K562 (cell line): ENCODE measurements at regions not wholly inside any gene's neighbourhood (a gene's known extent, or its start where the extent isn't known, plus 50 kb on each side); places are given as distances from the start of the nearest gene placed in this dataset.

Experiments used
- ATAC-seq: fragments of 200-7000 bp; cut with Tn5 transposase; 3 replicates; pipeline ENCODE4 v1.9.1; 2020; ENCODE audit warnings: moderate library complexity
- BruUV-seq: library from RNA; stranded (reverse); fragments of 400-500 nt; replicated peaks from 2 replicates; lab custom pipeline; 2021; lab: Mats Ljungman, UMichigan
- CTCF ChIA-PET: fragments of 300-600 bp; formaldehyde crosslinking; extraction: SDS; loops from one replicate; lab custom pipeline; 2021; ENCODE audit warnings: low intra/inter-chr PET ratio; lab: Yijun Ruan, JAX
- POLR2A ChIA-PET: fragments of 300-600, 350-650 bp; sonication (Branson Sonifier 250); formaldehyde crosslinking; extraction: SDS; loops from one replicate; lab custom pipeline; 2021; ENCODE audit warnings: antibody characterized with exemption, inconsistent platforms; lab: Yijun Ruan, JAX
- DNase-seq, 4 experiments: peaks; one replicate each; pipeline versions ENCODE4 v3.0.0 to v3.0.0-alpha.2; 2011 to 2018; ENCODE audit warnings: low spot score in 3 of 4, mixed read lengths in 3 of 4; ENCODE audit errors: extremely low read depth in 1 of 4
- FAIRE-seq: peaks from 2 replicates; lab custom pipeline; 2011; peaks lifted over from hg19 to GRCh38; lab: Jason Lieb, UNC
- H2AFZ ChIP-seq: 2 replicates; pipeline ENCODE4 v1.6.0; 2011; ENCODE audit warnings: low read depth, low read length, control low read depth, inconsistent platforms
- H3K27ac ChIP-seq: fragments of 200-600 bp; 3 replicates; pipeline ENCODE4 v1.8.0; 2011; ENCODE audit warnings: low read depth, mild to moderate bottlenecking, control low read depth, inconsistent platforms, low read length, moderate library complexity, mixed read lengths; ENCODE audit errors: extremely low read depth
- H3K27me3 ChIP-seq, 2 experiments: fragments of 300-600 bp in 1 of 2; 2 replicates in 1 of 2; 3 replicates in 1 of 2; pipeline versions ENCODE4 v1.6.0 to v1.8.0; 2011; ENCODE audit warnings: inconsistent platforms in 2 of 2, low read length in 2 of 2, mild to moderate bottlenecking in 1 of 2, mixed read lengths in 1 of 2, moderate library complexity in 1 of 2; ENCODE audit not compliant: control insufficient read depth in 2 of 2, insufficient read depth in 2 of 2
- H3K36me3 ChIP-seq: fragments of 300-600 bp; 3 replicates; pipeline ENCODE4 v1.8.0; 2011; ENCODE audit warnings: mild to moderate bottlenecking, low read length, inconsistent platforms; ENCODE audit not compliant: control insufficient read depth, insufficient read depth
- H3K4me1 ChIP-seq, 2 experiments: fragments of 200-600 bp in 1 of 2; replicated peaks in 1 of 2; 2 replicates in 1 of 2; 3 replicates in 1 of 2; pipeline versions ENCODE4 v1.5.1 to v1.8.0; 2011; ENCODE audit warnings: inconsistent platforms in 2 of 2, low read length in 2 of 2, mild to moderate bottlenecking in 1 of 2, mixed read lengths in 1 of 2, moderate library complexity in 1 of 2; ENCODE audit not compliant: control insufficient read depth in 2 of 2, insufficient read depth in 2 of 2
- H3K4me2 ChIP-seq: 2 replicates; pipeline ENCODE4 v1.6.1; 2011; ENCODE audit warnings: low read length, control low read depth, inconsistent platforms, mixed read lengths; ENCODE audit not compliant: insufficient read depth
- H3K4me3 ChIP-seq: fragments of 200-600 bp; sonication (generic), shearing (Covaris generic); 2 replicates; pipeline ENCODE4 v1.5.1; 2016; ENCODE audit warnings: control low read depth, inconsistent platforms
- H3K79me2 ChIP-seq: fragments of 200-600 bp; 3 replicates; pipeline ENCODE4 v1.8.0; 2011; ENCODE audit warnings: low read length, inconsistent platforms; ENCODE audit not compliant: control insufficient read depth, insufficient read depth
- H3K9ac ChIP-seq, 2 experiments: 2 replicates each; pipeline versions ENCODE4 v1.6.0 to v1.6.1; 2011; ENCODE audit warnings: low read depth in 2 of 2, low read length in 2 of 2, control low read depth in 1 of 2, inconsistent platforms in 1 of 2, mild to moderate bottlenecking in 1 of 2, mixed read lengths in 1 of 2; ENCODE audit not compliant: insufficient read depth in 1 of 2
- H3K9me1 ChIP-seq: one replicate; pipeline ENCODE4 v1.6.0; 2011; ENCODE audit warnings: inconsistent platforms, mild to moderate bottlenecking, low read length, moderate library complexity; ENCODE audit not compliant: control insufficient read depth, insufficient read depth
- H3K9me3 ChIP-seq: replicated peaks from 2 replicates; pipeline ENCODE4 v1.5.1; 2011; ENCODE audit warnings: low read depth, low read length, inconsistent platforms; ENCODE audit not compliant: control insufficient read depth, insufficient read depth
- H4K20me1 ChIP-seq: replicated peaks from 2 replicates; pipeline ENCODE4 v1.6.1; 2011; ENCODE audit warnings: low read length, inconsistent platforms, mixed read lengths; ENCODE audit not compliant: control insufficient read depth, insufficient read depth
- MEF2A ChIP-seq: IDR thresholded peaks from 2 replicates; pipeline ENCODE4 v1.6.1; 2011; ENCODE audit warnings: low read depth, mild to moderate bottlenecking, low read length, moderate library complexity; ENCODE audit not compliant: control insufficient read depth
- NCOA6 ChIP-seq: fragments of 450-650 bp; IDR thresholded peaks from 2 replicates; pipeline ENCODE4 v1.6.1; 2017; ENCODE audit warnings: mild to moderate bottlenecking
- ZBTB7A ChIP-seq: IDR thresholded peaks from 2 replicates; pipeline ENCODE4 v1.6.1; 2011; ENCODE audit warnings: low read depth, mild to moderate bottlenecking, low read length, moderate library complexity, borderline replicate concordance; ENCODE audit not compliant: control insufficient read depth
- ZFX ChIP-seq: sonication (generic); formaldehyde crosslinking; IDR thresholded peaks from 2 replicates; pipeline ENCODE4 v1.8.0; 2022; ENCODE audit warnings: mild to moderate bottlenecking, missing genetic modification reagents, moderate library complexity
- ZNF253 ChIP-seq: fragments of 250-450 bp; sonication (Bioruptor Pico); conservative IDR thresholded peaks from 2 replicates; pipeline ENCODE4 v1.6.1; 2021; ENCODE audit warnings: mild to moderate bottlenecking
- WGBS: fragments of 100-300 bp; shearing (Covaris generic); methylation state at CpG from one replicate; pipeline ENCODE4 v1.1.6; 2016; ENCODE audit warnings: low coverage, mixed read lengths; ENCODE audit not compliant: insufficient coverage; ENCODE audit errors: missing lambda C conversion rate; 5-methylcytosine and 5-hydroxymethylcytosine counted together
- in situ Hi-C: fragments of 300-500 bp; cut with MboI; formaldehyde crosslinking; loops from 4 replicates; pipeline ENCODE4 v1.15.0; 2018; ENCODE audit warnings: inconsistent platforms, mixed read lengths
- intact Hi-C: fragments of 100-400 bp; cut with micrococcal nuclease; formaldehyde crosslinking; loops from 2 replicates; pipeline ENCODE4 v1.14.2; 2022
- TF ChIP-seq, protein P1 (sequence below): fragments of 250-450 bp; sonication (Bioruptor Pico); IDR thresholded peaks from 2 replicates; pipeline ENCODE4 v1.5.0; 2020; ENCODE audit warnings: mild to moderate bottlenecking, borderline replicate concordance
- TF ChIP-seq, protein P2 (sequence below): fragments of 450-650 bp; IDR thresholded peaks from 2 replicates; pipeline ENCODE4 v1.7.0; 2016; ENCODE audit warnings: borderline replicate concordance
- TF ChIP-seq, protein P3 (sequence below): fragments of 450-650 bp; formaldehyde crosslinking; IDR thresholded peaks from 2 replicates; pipeline ENCODE4 v1.4.0; 2022; ENCODE audit warnings: missing genetic modification characterization

DNA sequence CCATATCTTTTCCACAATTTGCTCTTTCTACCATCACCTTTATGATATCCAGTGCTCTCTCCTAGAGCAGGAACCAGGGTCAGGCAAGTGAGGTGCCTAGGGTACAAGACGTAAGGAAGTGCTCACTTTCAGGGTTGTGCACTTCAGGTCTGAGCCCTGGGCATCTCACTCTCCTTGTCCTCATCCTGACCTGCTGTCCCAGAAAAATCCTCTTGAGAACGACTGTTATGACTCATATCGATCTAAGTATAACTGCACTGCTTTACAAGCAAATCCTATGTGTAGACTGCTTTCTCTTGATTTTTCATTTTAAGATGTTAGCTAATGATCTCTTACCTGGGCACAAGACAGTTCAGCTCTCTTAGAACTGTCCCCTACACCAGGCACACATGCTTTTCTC, 100.1 kb downstream of the TMEM100 start:
- Histone ChIP-seq H3K9me3 (no peaks in the 10 kb centered on the region), H3K9ac (no peak overlapping the region), H3K27ac (no peak overlapping the region), H3K79me2 (no peaks in the 10 kb centered on the region), H3K36me3 (no peaks in the 10 kb centered on the region), H3K4me1 (no peaks in the 10 kb centered on the region), H2AFZ (no peak overlapping the region), H3K9me1 (no peaks in the 10 kb centered on the region), H3K4me3 (no peak overlapping the region), H3K4me2 (no peak overlapping the region), H3K27me3 (peaks cover 0 to 2% of the 10 kb centered on the region in 2 experiments; a peak in 1 of 5 replicates), H4K20me1 (no peaks in the 10 kb centered on the region)
- in situ Hi-C loops (no loop called here), intact Hi-C loops (no loop called here)
- DNase-seq (no peak), ATAC-seq (no peak), FAIRE-seq (no peak)
- TF ChIP-seq MEF2A, result no peak
- no peak for TF ChIP-seq ZNF253 (CRISPR knock-in tag)
- TF ChIP-seq, protein P1, sequence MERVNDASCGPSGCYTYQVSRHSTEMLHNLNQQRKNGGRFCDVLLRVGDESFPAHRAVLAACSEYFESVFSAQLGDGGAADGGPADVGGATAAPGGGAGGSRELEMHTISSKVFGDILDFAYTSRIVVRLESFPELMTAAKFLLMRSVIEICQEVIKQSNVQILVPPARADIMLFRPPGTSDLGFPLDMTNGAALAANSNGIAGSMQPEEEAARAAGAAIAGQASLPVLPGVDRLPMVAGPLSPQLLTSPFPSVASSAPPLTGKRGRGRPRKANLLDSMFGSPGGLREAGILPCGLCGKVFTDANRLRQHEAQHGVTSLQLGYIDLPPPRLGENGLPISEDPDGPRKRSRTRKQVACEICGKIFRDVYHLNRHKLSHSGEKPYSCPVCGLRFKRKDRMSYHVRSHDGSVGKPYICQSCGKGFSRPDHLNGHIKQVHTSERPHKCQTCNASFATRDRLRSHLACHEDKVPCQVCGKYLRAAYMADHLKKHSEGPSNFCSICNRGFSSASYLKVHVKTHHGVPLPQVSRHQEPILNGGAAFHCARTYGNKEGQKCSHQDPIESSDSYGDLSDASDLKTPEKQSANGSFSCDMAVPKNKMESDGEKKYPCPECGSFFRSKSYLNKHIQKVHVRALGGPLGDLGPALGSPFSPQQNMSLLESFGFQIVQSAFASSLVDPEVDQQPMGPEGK (CRISPR knock-in tag), result no peak
- ChIA-PET CTCF (no interaction called here), POLR2A (no interaction called here)
- WGBS, result 3% methylated on average over 3 of the region's 3 CpGs
- no TSS peak for BruUV-seq

DNA sequence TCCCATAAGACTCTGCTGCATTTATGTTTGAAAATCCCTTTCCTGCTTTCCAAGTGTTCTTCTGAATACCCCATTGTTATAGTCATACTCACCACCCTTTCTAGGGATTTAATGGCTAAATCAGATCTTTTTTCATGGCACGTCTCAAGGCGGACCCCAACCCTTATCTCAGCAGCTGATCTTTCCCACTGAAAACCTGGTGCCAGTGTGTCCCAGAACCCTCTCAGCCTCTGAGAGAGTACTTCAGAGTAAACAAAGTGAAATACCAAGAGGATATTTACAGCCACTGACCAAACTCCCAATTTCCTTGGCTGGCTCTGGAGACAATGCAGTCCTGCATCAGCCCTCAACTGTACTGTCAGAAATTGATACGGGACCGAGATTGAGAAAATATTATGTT, 101.7 kb downstream of the TMEM100 start:
- Histone ChIP-seq H3K36me3 (no peaks in the 10 kb centered on the region), H3K9ac (no peak overlapping the region), H3K4me1 (no peaks in the 10 kb centered on the region), H2AFZ (no peak overlapping the region), H3K79me2 (no peaks in the 10 kb centered on the region), H3K9me1 (no peaks in the 10 kb centered on the region), H3K4me3 (no peak overlapping the region), H3K27me3 (peaks cover 0 to 4% of the 10 kb centered on the region in 2 experiments; a peak in 1 of 5 replicates), H3K9me3 (no peaks in the 10 kb centered on the region), H4K20me1 (no peaks in the 10 kb centered on the region), H3K4me2 (no peak overlapping the region), H3K27ac (no peak overlapping the region)
- in situ Hi-C loops (no loop called here), intact Hi-C loops (no loop called here)
- ChIA-PET CTCF (no interaction called here), POLR2A (interaction anchor here (0.6 kb wide), 1 partner anchor 10 kb away, joined by 3 read pairs; no protein-coding TSS in a partner anchor)
- BruUV-seq, result no TSS peak
- DNase-seq, result no peak
- 5% methylated on average over 4 of the region's 4 CpGs for WGBS
- no peak for ATAC-seq
- FAIRE-seq, result no peak
- no peak for TF ChIP-seq NCOA6
- TF ChIP-seq, protein P2, sequence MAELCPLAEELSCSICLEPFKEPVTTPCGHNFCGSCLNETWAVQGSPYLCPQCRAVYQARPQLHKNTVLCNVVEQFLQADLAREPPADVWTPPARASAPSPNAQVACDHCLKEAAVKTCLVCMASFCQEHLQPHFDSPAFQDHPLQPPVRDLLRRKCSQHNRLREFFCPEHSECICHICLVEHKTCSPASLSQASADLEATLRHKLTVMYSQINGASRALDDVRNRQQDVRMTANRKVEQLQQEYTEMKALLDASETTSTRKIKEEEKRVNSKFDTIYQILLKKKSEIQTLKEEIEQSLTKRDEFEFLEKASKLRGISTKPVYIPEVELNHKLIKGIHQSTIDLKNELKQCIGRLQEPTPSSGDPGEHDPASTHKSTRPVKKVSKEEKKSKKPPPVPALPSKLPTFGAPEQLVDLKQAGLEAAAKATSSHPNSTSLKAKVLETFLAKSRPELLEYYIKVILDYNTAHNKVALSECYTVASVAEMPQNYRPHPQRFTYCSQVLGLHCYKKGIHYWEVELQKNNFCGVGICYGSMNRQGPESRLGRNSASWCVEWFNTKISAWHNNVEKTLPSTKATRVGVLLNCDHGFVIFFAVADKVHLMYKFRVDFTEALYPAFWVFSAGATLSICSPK, result no peak
- TF ChIP-seq, protein P1 (CRISPR knock-in tag), result no peak
- TF ChIP-seq, protein P3, sequence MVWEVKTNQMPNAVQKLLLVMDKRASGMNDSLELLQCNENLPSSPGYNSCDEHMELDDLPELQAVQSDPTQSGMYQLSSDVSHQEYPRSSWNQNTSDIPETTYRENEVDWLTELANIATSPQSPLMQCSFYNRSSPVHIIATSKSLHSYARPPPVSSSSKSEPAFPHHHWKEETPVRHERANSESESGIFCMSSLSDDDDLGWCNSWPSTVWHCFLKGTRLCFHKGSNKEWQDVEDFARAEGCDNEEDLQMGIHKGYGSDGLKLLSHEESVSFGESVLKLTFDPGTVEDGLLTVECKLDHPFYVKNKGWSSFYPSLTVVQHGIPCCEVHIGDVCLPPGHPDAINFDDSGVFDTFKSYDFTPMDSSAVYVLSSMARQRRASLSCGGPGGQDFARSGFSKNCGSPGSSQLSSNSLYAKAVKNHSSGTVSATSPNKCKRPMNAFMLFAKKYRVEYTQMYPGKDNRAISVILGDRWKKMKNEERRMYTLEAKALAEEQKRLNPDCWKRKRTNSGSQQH (CRISPR knock-in tag), result no peak
- no peak for TF ChIP-seq ZBTB7A
- no peak for TF ChIP-seq ZFX
